GM18517 (cell line): ENCODE measurements at regions not wholly inside any gene's neighbourhood (a gene's known extent, or its start where the extent isn't known, plus 50 kb on each side); places are given as distances from the start of the nearest gene placed in this dataset.
"Not testable (repeated sequence)": the region's sequence is repeated elsewhere in the genome, so short reads cannot be mapped to it uniquely, and the experiment has no call there.

Experiments
- ATAC-seq: cut with Tn5 transposase; IDR thresholded peaks from one replicate; pipeline ENCODE4 v1.9.1; 2021; ENCODE audit warnings: mild to moderate bottlenecking, moderate library complexity; ENCODE audit not compliant: unreplicated experiment

GRCh38 chrX:111041018-111041462 lies 55.0 kb upstream of the PAK3 start:
- ATAC-seq: peak; percentile 77

GRCh38 chrX:111040377-111041017 lies 55.5 kb upstream of the PAK3 start:
- ATAC-seq: peak; percentile 38

- ATAC-seq: no peak
These were observed 56.4 kb upstream of the PAK3 start for GRCh38 chrX:111039606-111040005.

- no peak for ATAC-seq
These were observed 60.0 kb upstream of the PAK3 start for GRCh38 chrX:111035991-111036390.

GRCh38 chrX:111035256-111035655 lies 60.7 kb upstream of the PAK3 start:
- ATAC-seq: no peak

GRCh38 chrX:111022998-111023397 lies 73.0 kb upstream of the PAK3 start:
- ATAC-seq: not testable (repeated sequence)

- no peak for ATAC-seq
These were observed 75.7 kb upstream of the PAK3 start for GRCh38 chrX:111020283-111020682.

GRCh38 chrX:111013778-111014455 lies 82.1 kb upstream of the PAK3 start:
- ATAC-seq: no peak

- no peak for ATAC-seq
These were observed 85.9 kb upstream of the PAK3 start for GRCh38 chrX:111010111-111010510.

GRCh38 chrX:111009256-111009655 lies 86.7 kb upstream of the PAK3 start:
- no peak for ATAC-seq

GRCh38 chrX:111008126-111008525 lies 87.9 kb upstream of the PAK3 start:
- ATAC-seq: no peak

GRCh38 chrX:111007238-111007637 lies 88.8 kb upstream of the PAK3 start:
- no peak for ATAC-seq

GRCh38 chrX:111006116-111006515 lies 89.9 kb upstream of the PAK3 start:
- ATAC-seq: no peak

GRCh38 chrX:111005166-111005565 lies 90.8 kb upstream of the PAK3 start:
- no peak for ATAC-seq

GRCh38 chrX:111003118-111003517 lies 92.9 kb upstream of the PAK3 start:
- no peak for ATAC-seq

- ATAC-seq: no peak
These were observed 103.4 kb upstream of the PAK3 start for GRCh38 chrX:110992611-110993010.

GRCh38 chrX:110989869-110990268 lies 106.1 kb upstream of the PAK3 start:
- no peak for ATAC-seq

GRCh38 chrX:110989447-110989846 lies 106.5 kb upstream of the PAK3 start:
- ATAC-seq: no peak

GRCh38 chrX:110987292-110987691 lies 108.7 kb upstream of the PAK3 start:
- ATAC-seq: no peak

- no peak for ATAC-seq
These were observed 110.5 kb upstream of the PAK3 start for GRCh38 chrX:110985470-110985869.

- ATAC-seq: no peak
These were observed 113.0 kb upstream of the PAK3 start for GRCh38 chrX:110983024-110983423.

GRCh38 chrX:110966839-110967238 lies 129.2 kb upstream of the PAK3 start:
- ATAC-seq: no peak

- no peak for ATAC-seq
These were observed 129.9 kb upstream of the PAK3 start for GRCh38 chrX:110966091-110966454.
